Adrenal gland (tissue), 5 donors: ENCODE measurements at regions not wholly inside any gene's neighbourhood (a gene's known extent, or its start where the extent isn't known, plus 50 kb on each side); places are given as distances from the start of the nearest gene placed in this dataset.

Source experiments
- POLR2A ChIP-seq, 2 donors: fragments of 450-650 bp; IDR thresholded peaks; one replicate each; pipeline ENCODE4 v1.6.1; 2017; ENCODE audit warnings: antibody characterized with exemption in 2 of 2, mild to moderate bottlenecking in 2 of 2, moderate library complexity in 1 of 2
- TF ChIP-seq, protein P1 (sequence below), 6 experiments: fragments of 450-650 bp in 4 of 6; fragments of 200-600 bp in 2 of 6; sonication (generic) in 1 of 6; IDR thresholded peaks; 1 replicate in 5 of 6; 2 replicates in 1 of 6; pipeline versions ENCODE4 v1.5.1 to v1.8.0; 2016 to 2021; ENCODE audit warnings: antibody characterized with exemption in 6 of 6, mild to moderate bottlenecking in 2 of 6, moderate library complexity in 1 of 6
- donor health status: DM: no; HTN: no; CAD: no.

DNA sequence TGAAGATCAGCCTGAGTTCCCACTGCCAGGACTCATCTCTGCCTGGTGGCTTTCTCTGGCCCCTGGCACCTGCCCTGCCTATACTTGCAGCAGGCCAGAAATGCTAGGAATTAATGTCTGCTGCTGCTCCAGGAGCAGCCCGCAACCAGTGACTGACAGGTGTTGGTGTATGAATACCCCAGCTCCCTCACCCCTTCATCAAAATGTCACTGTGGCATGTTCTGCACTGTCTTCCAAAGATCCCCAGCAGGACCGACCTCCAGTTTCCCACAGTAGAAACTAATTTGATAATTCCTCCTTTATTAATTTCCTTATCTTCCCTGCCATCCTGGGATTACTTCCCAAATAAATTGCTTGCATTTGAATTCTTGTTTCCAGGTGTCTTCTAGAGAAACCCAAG, 425.4 kb downstream of the BCOR start:
- TF ChIP-seq, protein P1, sequence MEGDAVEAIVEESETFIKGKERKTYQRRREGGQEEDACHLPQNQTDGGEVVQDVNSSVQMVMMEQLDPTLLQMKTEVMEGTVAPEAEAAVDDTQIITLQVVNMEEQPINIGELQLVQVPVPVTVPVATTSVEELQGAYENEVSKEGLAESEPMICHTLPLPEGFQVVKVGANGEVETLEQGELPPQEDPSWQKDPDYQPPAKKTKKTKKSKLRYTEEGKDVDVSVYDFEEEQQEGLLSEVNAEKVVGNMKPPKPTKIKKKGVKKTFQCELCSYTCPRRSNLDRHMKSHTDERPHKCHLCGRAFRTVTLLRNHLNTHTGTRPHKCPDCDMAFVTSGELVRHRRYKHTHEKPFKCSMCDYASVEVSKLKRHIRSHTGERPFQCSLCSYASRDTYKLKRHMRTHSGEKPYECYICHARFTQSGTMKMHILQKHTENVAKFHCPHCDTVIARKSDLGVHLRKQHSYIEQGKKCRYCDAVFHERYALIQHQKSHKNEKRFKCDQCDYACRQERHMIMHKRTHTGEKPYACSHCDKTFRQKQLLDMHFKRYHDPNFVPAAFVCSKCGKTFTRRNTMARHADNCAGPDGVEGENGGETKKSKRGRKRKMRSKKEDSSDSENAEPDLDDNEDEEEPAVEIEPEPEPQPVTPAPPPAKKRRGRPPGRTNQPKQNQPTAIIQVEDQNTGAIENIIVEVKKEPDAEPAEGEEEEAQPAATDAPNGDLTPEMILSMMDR (IDR thresholded peaks at IDR 0.05), result no peak
- no peak for TF ChIP-seq POLR2A (IDR thresholded peaks at IDR 0.05)
